Testis (tissue), 2 donors: ENCODE measurements at regions not wholly inside any gene's neighbourhood (a gene's known extent, or its start where the extent isn't known, plus 50 kb on each side); places are given as distances from the start of the nearest gene placed in this dataset.

Source experiments
- CTCF ChIP-seq, 3 experiments: fragments of 450-650 bp in 2 of 3; fragments of 200-600 bp in 1 of 3; sonication (generic) in 1 of 3; IDR thresholded peaks; one replicate each; pipeline ENCODE4 v1.5.1; 2016 to 2019; ENCODE audit warnings: antibody characterized with exemption in 3 of 3, mild to moderate bottlenecking in 2 of 3, moderate library complexity in 1 of 3
- POLR2A ChIP-seq: fragments of 450-650 bp; IDR thresholded peaks from one replicate; pipeline ENCODE4 v1.6.1; 2017; ENCODE audit warnings: antibody characterized with exemption, mild to moderate bottlenecking, moderate library complexity

GRCh38 chr5:42956551-42956950 lies 83.6 kb downstream of the ANXA2R start:
- TF ChIP-seq CTCF (IDR thresholded peaks at IDR 0.05) (no peak), POLR2A (no peak)
